DOHH2 (cell line): ENCODE measurements at regions not wholly inside any gene's neighbourhood (a gene's known extent, or its start where the extent isn't known, plus 50 kb on each side); places are given as distances from the start of the nearest gene placed in this dataset.

Experiments
- CTCF ChIP-seq: fragments of 200-600 bp; sonication (generic); IDR thresholded peaks from one replicate; pipeline ENCODE4 v1.5.1; 2014; ENCODE audit warnings: antibody characterized with exemption, mild to moderate bottlenecking, low read depth, low read length; ENCODE audit not compliant: poor library complexity, severe bottlenecking
- EZH2phosphoT487 ChIP-seq: fragments of 200-600 bp; sonication (generic); IDR thresholded peaks from 2 replicates; pipeline ENCODE4 v1.6.1; 2017; ENCODE audit warnings: borderline replicate concordance, mild to moderate bottlenecking, antibody characterized with exemption, low read length, moderate library complexity, mixed read lengths

- TF ChIP-seq CTCF, result no peak
- no peak for TF ChIP-seq EZH2phosphoT487
Observed at GRCh38 chr13:50116430-50116973, 101.3 kb downstream of the KCNRG start.
